DOHH2 (cell line): ENCODE measurements at regions not wholly inside any gene's neighbourhood (a gene's known extent, or its start where the extent isn't known, plus 50 kb on each side); places are given as distances from the start of the nearest gene placed in this dataset.

Experiments used
- H3F3A ChIP-seq: fragments of 200-600 bp; sonication (generic), shearing (Covaris generic); 2 replicates; pipeline ENCODE4 v1.6.0; 2016; ENCODE audit warnings: antibody characterized with exemption, mild to moderate bottlenecking; ENCODE audit not compliant: control insufficient read depth, insufficient read depth
- H3K27ac ChIP-seq: fragments of 200-600 bp; sonication (generic); 2 replicates; pipeline ENCODE4 v1.5.1; 2014; ENCODE audit warnings: low read depth, mild to moderate bottlenecking, low read length, moderate library complexity
- H3K27me3 ChIP-seq: fragments of 200-600 bp; sonication (generic); 2 replicates; pipeline ENCODE4 v1.6.1; 2014; ENCODE audit warnings: mild to moderate bottlenecking, low read length, mixed read lengths; ENCODE audit not compliant: control insufficient read depth
- H3K36me3 ChIP-seq: fragments of 200-600 bp; sonication (generic); 2 replicates; pipeline ENCODE4 v1.6.1; 2014; ENCODE audit warnings: mild to moderate bottlenecking, low read length, moderate library complexity, mixed read lengths; ENCODE audit not compliant: control insufficient read depth
- H3K4me1 ChIP-seq: fragments of 200-600 bp; sonication (generic); 2 replicates; pipeline ENCODE4 v1.6.1; 2014; ENCODE audit warnings: mild to moderate bottlenecking, low read length, mixed read lengths; ENCODE audit not compliant: control insufficient read depth
- H3K4me2 ChIP-seq: fragments of 200-600 bp; sonication (generic); 2 replicates; pipeline ENCODE4 v1.6.0; 2014; ENCODE audit warnings: mild to moderate bottlenecking, low read length, moderate library complexity
- H3K4me3 ChIP-seq: fragments of 200-600 bp; sonication (generic); 2 replicates; pipeline ENCODE4 v1.5.1; 2014; ENCODE audit warnings: mild to moderate bottlenecking, low read length, mixed read lengths
- H3K79me2 ChIP-seq: fragments of 200-600 bp; sonication (generic); 2 replicates; pipeline ENCODE4 v1.6.1; 2014; ENCODE audit warnings: mild to moderate bottlenecking, low read length, mixed read lengths; ENCODE audit not compliant: control insufficient read depth
- H3K9me2 ChIP-seq: fragments of 200-600 bp; sonication (generic); replicated peaks from 2 replicates; pipeline ENCODE4 v1.6.1; 2014; ENCODE audit warnings: mild to moderate bottlenecking, low read length, mixed read lengths; ENCODE audit not compliant: control insufficient read depth
- H3K9me3 ChIP-seq: fragments of 200-600 bp; sonication (generic); 2 replicates; pipeline ENCODE4 v1.6.1; 2014; ENCODE audit warnings: antibody characterized with exemption, low read length, mixed read lengths; ENCODE audit not compliant: control insufficient read depth, insufficient read depth
- H4K20me1 ChIP-seq: fragments of 200-600 bp; sonication (generic); 2 replicates; pipeline ENCODE4 v1.6.0; 2014; ENCODE audit warnings: low read depth, mild to moderate bottlenecking, antibody characterized with exemption, low read length, moderate library complexity; ENCODE audit not compliant: control insufficient read depth, insufficient read depth
- CTCF ChIP-seq: fragments of 200-600 bp; sonication (generic); IDR thresholded peaks from one replicate; pipeline ENCODE4 v1.5.1; 2014; ENCODE audit warnings: antibody characterized with exemption, mild to moderate bottlenecking, low read depth, low read length; ENCODE audit not compliant: poor library complexity, severe bottlenecking
- EZH2phosphoT487 ChIP-seq: fragments of 200-600 bp; sonication (generic); IDR thresholded peaks from 2 replicates; pipeline ENCODE4 v1.6.1; 2017; ENCODE audit warnings: borderline replicate concordance, mild to moderate bottlenecking, antibody characterized with exemption, low read length, moderate library complexity, mixed read lengths

DNA sequence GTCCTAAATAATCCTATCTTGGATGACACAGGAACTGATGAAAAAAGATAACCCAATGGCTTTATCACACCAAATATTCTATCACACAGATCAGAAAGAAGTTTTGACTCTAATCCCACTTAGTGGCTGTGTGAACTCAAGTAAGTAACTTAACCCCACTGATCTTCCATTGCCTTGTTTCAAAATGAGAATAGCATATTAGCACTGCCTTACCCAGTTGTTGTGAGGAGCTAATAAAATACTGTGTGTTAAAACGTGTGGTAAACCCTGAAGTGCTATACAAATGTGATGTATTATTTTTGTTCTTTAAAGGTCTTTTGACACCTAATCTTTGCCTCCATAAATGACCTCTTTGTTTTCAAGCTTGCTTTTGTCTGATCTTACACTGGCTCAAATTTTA lies 60.9 kb upstream of the ARID2 start:
- no peaks in the 10 kb centered on the region for H3F3A ChIP-seq
- no peaks in the 10 kb centered on the region for H3K9me3 ChIP-seq
- H4K20me1 ChIP-seq = no peaks in the 10 kb centered on the region
- H3K4me2 ChIP-seq = no peak overlapping the region
- peaks cover 13% of the 10 kb centered on the region for H3K27me3 ChIP-seq
- H3K4me3 ChIP-seq = no peak overlapping the region
- no peak overlapping the region for H3K27ac ChIP-seq
- peaks cover 3% of the 10 kb centered on the region; the same call in 1 of the 2 replicates for H3K4me1 ChIP-seq
- no peaks in the 10 kb centered on the region for H3K36me3 ChIP-seq
- H3K9me2 ChIP-seq = no peaks in the 10 kb centered on the region
- TF ChIP-seq EZH2phosphoT487 (no peak), CTCF (no peak)
- H3K79me2 ChIP-seq = no peaks in the 10 kb centered on the region

DNA sequence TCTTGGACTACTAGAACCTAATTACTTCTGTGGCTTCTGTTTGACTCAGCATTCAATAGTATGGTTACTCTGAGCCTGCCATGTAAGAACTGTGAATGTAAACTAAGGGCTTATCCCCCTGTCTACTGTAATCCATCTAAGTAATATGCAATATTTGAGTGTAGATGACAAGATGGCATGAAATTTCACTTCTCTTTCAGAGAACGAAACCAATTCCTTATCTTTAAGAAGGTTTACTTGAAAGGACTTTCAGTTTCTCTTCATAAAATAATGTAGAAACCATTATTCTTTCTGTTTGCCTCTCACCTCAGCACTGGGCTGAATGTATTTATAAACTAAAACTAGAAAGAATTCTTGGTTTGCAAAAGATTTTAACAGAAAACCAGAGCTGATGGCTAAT lies 60.4 kb upstream of the ARID2 start:
- Histone ChIP-seq H3K27me3 (peaks cover 8% of the 10 kb centered on the region; the same call in 1 of the 2 replicates), H3K4me2 (no peak overlapping the region), H3K9me2 (no peaks in the 10 kb centered on the region), H3K79me2 (no peaks in the 10 kb centered on the region), H3K9me3 (no peaks in the 10 kb centered on the region), H3K27ac (no peak overlapping the region), H3K4me3 (no peak overlapping the region), H3K36me3 (no peaks in the 10 kb centered on the region), H3K4me1 (peaks cover 3% of the 10 kb centered on the region; the same call in 1 of the 2 replicates), H3F3A (no peaks in the 10 kb centered on the region), H4K20me1 (no peaks in the 10 kb centered on the region)
- TF ChIP-seq CTCF = no peak
- no peak for TF ChIP-seq EZH2phosphoT487

GRCh38 chr12:45669792-45670191 lies 59.7 kb upstream of the ARID2 start:
- Histone ChIP-seq H4K20me1 (no peaks in the 10 kb centered on the region), H3K4me3 (no peak overlapping the region), H3K27ac (no peak overlapping the region), H3K27me3 (0 out of 2 replicates have a peak, but pooled peaks cover 7% of the 10 kb centered on the region), H3K4me2 (no peak overlapping the region), H3K9me2 (no peaks in the 10 kb centered on the region), H3K36me3 (no peaks in the 10 kb centered on the region), H3K4me1 (peaks cover 3% of the 10 kb centered on the region; the same call in 1 of the 2 replicates), H3F3A (no peaks in the 10 kb centered on the region), H3K79me2 (no peaks in the 10 kb centered on the region), H3K9me3 (no peaks in the 10 kb centered on the region)
- TF ChIP-seq EZH2phosphoT487 (no peak), CTCF (no peak)
